Activated CD8-positive, alpha-beta T cell treated with anti-CD3 and anti-CD28 coated beads, Interleukin-2, amount 10 ng/mL, durations not matched to agents 7 days and 5 days (primary cell): ENCODE measurements at regions not wholly inside any gene's neighbourhood (a gene's known extent, or its start where the extent isn't known, plus 50 kb on each side); places are given as distances from the start of the nearest gene placed in this dataset.

Source experiments
- ATAC-seq: fragments of 150-1000 bp; cut with Tn5 transposase; one replicate; pipeline ENCODE4 v1.10.0; 2021; ENCODE audit warnings: moderate library complexity
- CTCF ChIA-PET: fragments of 350-600 bp; sonication (Branson Sonifier 250); formaldehyde crosslinking; loops from one replicate; lab custom pipeline; 2021; ENCODE audit warnings: antibody characterized with exemption; lab: Charles Lee
- POLR2A ChIA-PET: fragments of 350-600 bp; sonication (Branson Sonifier 250); formaldehyde crosslinking; loops from one replicate; lab custom pipeline; 2021; ENCODE audit warnings: antibody characterized with exemption; lab: Charles Lee
- DNase-seq: peaks from one replicate; pipeline ENCODE4 v3.0.0-alpha.2; 2020
- H3K27ac Mint-ChIP-seq: one replicate; pipeline ENCODE4 v1.8.0; 2021; ENCODE audit warnings: mild to moderate bottlenecking, mixed read lengths
- H3K27me3 Mint-ChIP-seq: one replicate; pipeline ENCODE4 v1.8.0; 2021; ENCODE audit warnings: low read depth, mixed read lengths
- H3K36me3 Mint-ChIP-seq: one replicate; pipeline ENCODE4 v1.8.0; 2021; ENCODE audit warnings: low read depth, mixed read lengths
- H3K4me1 Mint-ChIP-seq: one replicate; pipeline ENCODE4 v1.8.0; 2021; ENCODE audit warnings: low read depth, mixed read lengths
- H3K4me3 Mint-ChIP-seq: one replicate; pipeline ENCODE4 v1.8.0; 2021; ENCODE audit warnings: mild to moderate bottlenecking, mixed read lengths
- H3K9me3 Mint-ChIP-seq: one replicate; pipeline ENCODE4 v1.8.0; 2022; ENCODE audit warnings: mixed read lengths; ENCODE audit not compliant: insufficient read depth

DNA sequence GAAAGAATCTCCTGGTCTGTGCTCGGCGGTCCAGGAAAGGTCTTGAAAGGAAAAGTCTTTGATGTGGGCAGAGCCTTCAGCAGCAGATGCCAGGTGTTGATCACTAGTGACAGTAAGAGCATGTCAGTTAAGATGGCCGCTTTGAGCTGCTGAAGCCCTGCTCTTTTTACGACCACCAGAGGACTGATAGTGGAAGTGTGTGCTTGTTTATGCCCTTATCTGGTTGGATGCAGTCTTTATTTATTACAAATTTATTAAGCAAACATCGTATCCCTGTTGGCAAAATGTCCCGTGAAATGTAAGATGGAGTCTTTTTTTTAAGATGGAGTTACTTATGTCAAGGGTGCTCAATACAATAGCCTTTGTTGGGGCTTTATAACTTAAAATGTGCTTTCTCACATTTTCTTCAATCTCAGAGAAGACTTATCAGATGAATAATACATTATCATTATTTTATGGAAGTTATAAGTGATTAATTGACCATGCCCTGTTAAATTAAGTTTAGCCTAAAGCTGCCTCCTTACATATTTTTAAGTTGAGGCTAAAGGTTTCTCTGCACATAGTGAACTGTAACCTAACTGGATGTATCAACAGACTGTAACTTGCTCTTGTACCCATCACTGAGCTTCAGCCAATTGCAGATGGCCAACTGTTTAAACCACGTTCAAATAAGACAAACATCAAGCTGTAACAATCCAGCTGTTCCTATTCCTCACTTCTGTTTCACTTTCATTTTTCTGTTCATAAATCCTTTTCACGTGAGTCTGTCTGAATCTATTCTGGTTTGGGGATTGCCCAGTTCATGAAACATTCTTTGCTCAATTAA lies 97.4 kb upstream of the PIK3CG start:
- ATAC-seq (peak; percentile 59), DNase-seq (no peak)
- peak overlapping the region; percentile 73 for H3K27ac Mint-ChIP-seq
- H3K4me1 Mint-ChIP-seq, result peaks cover 16% of the 10 kb centered on the region
- H3K4me3 Mint-ChIP-seq, result peak overlapping the region; percentile 58
- POLR2A ChIA-PET, result interaction anchor here (0.8 kb wide), 1 partner anchor 110 kb away, joined by 3 read pairs; no protein-coding TSS in a partner anchor
- CTCF ChIA-PET, result interaction anchor here (0.9 to 2.0 kb wide), 7 partner anchors 11 to 112 kb away, joined by 3 to 5 read pairs (median 4); partner anchors contain the start of gene CCDC71L
- no peaks in the 10 kb centered on the region for H3K27me3 Mint-ChIP-seq
- no peaks in the 10 kb centered on the region for H3K36me3 Mint-ChIP-seq
- no peaks in the 10 kb centered on the region for H3K9me3 Mint-ChIP-seq

DNA sequence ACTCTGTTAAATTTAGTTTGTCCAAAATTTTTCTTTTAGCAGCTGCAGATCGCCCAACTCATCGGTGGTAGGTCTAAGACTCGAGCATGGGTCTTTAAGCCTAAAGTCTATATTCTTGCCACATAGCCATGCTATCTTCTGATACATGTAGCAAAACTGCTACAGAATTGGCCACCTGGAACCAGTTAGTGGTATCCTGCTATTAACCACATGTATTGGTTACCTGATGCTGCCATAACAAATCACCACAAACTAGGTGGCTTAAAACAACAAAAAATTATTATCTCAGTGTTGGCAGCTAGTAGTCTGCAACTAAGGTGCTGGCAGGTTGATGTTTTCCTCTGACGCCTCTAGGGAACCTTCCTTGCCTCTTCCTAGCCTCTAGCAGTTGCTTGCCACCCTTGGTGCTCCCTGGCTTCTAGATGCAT lies 96.7 kb upstream of the PIK3CG start:
- no peaks in the 10 kb centered on the region for H3K36me3 Mint-ChIP-seq
- POLR2A ChIA-PET, result interaction anchor here (0.8 kb wide), 1 partner anchor 111 kb away, joined by 3 read pairs; no protein-coding TSS in a partner anchor
- ATAC-seq (peak; percentile 52), DNase-seq (no peak)
- CTCF ChIA-PET, result interaction anchor here (0.9 to 2.0 kb wide), 6 partner anchors 11 to 113 kb away, joined by 3 to 5 read pairs (median 4); partner anchors contain the start of gene CCDC71L
- peak overlapping the region; percentile 58 for H3K4me3 Mint-ChIP-seq
- H3K27ac Mint-ChIP-seq, result peak overlapping the region; percentile 73
- H3K4me1 Mint-ChIP-seq, result peaks cover 16% of the 10 kb centered on the region
- H3K9me3 Mint-ChIP-seq, result no peaks in the 10 kb centered on the region
- H3K27me3 Mint-ChIP-seq, result no peaks in the 10 kb centered on the region

DNA sequence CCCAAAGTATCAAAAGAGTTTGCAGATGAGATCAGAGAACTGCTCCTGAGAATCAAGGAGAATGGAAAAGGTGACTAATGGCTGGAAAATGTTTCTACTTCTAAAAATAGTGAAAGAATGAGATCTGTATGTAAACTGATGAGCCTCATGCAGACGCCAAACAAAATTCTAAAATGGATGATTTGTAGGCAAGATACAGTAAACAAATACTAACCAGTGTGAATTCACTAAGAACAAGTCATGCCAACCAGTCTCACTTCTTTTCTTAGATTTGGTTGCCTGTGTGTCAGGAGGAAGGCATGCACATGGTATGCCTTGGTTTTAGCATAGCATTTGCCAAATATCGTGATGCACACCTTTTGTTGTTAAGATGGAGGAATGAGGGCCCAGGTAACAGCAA lies 94.9 kb upstream of the PIK3CG start:
- Mint-ChIP-seq H3K9me3 (no peaks in the 10 kb centered on the region), H3K4me1 (peaks cover 16% of the 10 kb centered on the region), H3K27me3 (no peaks in the 10 kb centered on the region), H3K4me3 (no peak overlapping the region), H3K36me3 (no peaks in the 10 kb centered on the region), H3K27ac (no peak overlapping the region)
- DNase-seq (no peak), ATAC-seq (no peak)
- POLR2A ChIA-PET, result no interaction called here
- CTCF ChIA-PET, result interaction anchor here (0.8 kb wide), 1 partner anchor 10 kb away, joined by 3 read pairs; no protein-coding TSS in a partner anchor

DNA sequence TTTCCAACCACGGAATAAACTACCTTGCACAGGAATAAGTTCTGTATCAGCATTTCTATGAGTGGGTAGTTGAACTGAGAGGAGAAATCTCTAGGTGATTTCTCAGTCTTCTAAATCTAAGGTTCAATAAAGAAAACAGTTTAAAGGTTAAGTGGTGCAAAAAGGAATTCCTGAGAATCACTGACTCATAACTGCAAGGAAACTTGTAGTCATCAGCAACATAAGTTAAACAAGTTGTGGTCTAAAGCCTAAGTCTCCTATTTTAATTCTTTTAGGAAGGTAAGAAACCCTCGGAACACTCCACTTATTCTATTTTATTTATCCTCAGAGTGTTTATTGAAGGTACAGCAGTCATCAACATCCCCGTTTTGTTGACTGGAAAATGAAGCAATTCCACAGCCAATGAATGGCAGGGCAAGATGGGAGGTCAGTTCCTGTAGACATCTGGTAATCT lies 92.4 kb upstream of the PIK3CG start:
- H3K9me3 Mint-ChIP-seq, result no peaks in the 10 kb centered on the region
- peaks cover 8% of the 10 kb centered on the region for H3K4me1 Mint-ChIP-seq
- H3K27ac Mint-ChIP-seq, result no peak overlapping the region
- ChIA-PET CTCF (no interaction called here), POLR2A (no interaction called here)
- H3K27me3 Mint-ChIP-seq, result no peaks in the 10 kb centered on the region
- DNase-seq (no peak), ATAC-seq (no peak)
- no peaks in the 10 kb centered on the region for H3K36me3 Mint-ChIP-seq
- H3K4me3 Mint-ChIP-seq, result no peak overlapping the region

DNA sequence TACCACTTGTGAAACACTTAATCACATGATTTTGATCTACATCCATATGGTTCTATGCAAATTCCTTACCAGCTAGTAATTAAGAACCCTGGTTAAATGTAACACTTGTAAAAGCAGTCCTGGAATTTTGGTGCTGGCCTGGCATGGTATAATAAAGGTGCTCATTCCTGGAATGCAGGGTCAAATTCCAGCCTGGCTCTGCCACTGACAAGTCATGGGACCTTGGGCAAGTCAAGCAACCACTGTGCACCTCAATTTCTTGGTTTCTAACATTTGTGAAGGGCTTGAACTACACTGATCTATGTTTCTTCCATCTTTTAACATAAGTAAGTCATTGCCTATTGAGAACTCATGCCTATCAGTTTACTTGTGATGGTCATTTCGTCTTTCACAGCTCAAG lies 91.9 kb upstream of the PIK3CG start:
- H3K4me3 Mint-ChIP-seq, result no peak overlapping the region
- ChIA-PET CTCF (no interaction called here), POLR2A (no interaction called here)
- H3K36me3 Mint-ChIP-seq, result no peaks in the 10 kb centered on the region
- DNase-seq (no peak), ATAC-seq (no peak)
- H3K9me3 Mint-ChIP-seq, result no peaks in the 10 kb centered on the region
- H3K4me1 Mint-ChIP-seq, result peaks cover 3% of the 10 kb centered on the region
- H3K27ac Mint-ChIP-seq, result no peak overlapping the region
- no peaks in the 10 kb centered on the region for H3K27me3 Mint-ChIP-seq

DNA sequence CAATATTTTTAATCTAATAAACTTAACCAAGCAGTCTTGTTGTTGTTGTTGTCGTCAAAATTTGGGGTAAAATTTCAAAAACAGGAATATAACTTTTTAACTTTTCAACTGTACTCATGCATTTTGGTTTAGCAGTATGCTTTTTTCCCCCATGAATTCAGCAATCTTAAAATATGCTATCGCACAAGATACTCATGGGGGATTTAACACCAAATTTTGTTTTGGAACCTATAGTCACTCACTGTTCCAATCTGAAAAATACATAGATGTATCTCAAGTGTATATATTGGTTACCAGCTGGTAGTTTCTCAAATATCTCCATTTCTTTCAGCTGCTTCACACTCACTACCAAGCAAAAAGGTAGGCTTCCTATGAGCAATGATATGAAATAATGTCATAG lies 91.4 kb upstream of the PIK3CG start:
- no peak for ATAC-seq
- no peak overlapping the region for H3K27ac Mint-ChIP-seq
- no peak for DNase-seq
- H3K27me3 Mint-ChIP-seq, result no peaks in the 10 kb centered on the region
- H3K4me3 Mint-ChIP-seq, result no peak overlapping the region
- ChIA-PET POLR2A (no interaction called here), CTCF (no interaction called here)
- no peaks in the 10 kb centered on the region for H3K36me3 Mint-ChIP-seq
- H3K4me1 Mint-ChIP-seq, result no peaks in the 10 kb centered on the region
- no peaks in the 10 kb centered on the region for H3K9me3 Mint-ChIP-seq

DNA sequence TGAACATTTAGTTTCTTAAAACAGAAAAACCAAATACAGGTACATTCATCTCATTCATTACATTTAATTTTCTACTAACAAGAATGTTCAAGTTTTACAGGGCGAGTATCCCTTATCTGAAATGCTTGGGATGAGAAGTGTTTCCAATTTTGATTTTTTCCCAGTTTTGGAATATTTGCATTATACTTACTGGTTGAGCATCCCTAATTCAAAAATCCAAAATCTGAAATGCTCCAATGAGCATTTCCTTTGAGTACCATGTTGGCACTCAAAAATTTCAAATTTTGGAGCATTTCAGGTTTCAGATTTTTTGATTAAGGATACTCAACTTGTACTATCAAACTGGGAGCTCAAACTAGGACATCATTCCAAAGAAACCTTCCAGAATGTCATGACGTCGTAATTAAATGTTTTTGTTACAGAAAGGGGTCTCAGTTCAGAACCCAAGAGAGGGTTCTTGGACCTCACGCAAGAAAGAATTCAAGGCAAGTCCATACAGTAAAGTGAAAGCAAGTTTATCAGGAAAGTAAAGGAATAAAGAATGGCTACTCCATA lies 90.8 kb upstream of the PIK3CG start:
- ChIA-PET CTCF (interaction anchor here (1.2 kb wide), 1 partner anchor 19 kb away, joined by 3 read pairs; no protein-coding TSS in a partner anchor), POLR2A (no interaction called here)
- DNase-seq (no peak), ATAC-seq (no peak)
- Mint-ChIP-seq H3K27ac (no peak overlapping the region), H3K4me1 (no peaks in the 10 kb centered on the region), H3K9me3 (no peaks in the 10 kb centered on the region), H3K4me3 (no peak overlapping the region), H3K36me3 (no peaks in the 10 kb centered on the region), H3K27me3 (no peaks in the 10 kb centered on the region)

DNA sequence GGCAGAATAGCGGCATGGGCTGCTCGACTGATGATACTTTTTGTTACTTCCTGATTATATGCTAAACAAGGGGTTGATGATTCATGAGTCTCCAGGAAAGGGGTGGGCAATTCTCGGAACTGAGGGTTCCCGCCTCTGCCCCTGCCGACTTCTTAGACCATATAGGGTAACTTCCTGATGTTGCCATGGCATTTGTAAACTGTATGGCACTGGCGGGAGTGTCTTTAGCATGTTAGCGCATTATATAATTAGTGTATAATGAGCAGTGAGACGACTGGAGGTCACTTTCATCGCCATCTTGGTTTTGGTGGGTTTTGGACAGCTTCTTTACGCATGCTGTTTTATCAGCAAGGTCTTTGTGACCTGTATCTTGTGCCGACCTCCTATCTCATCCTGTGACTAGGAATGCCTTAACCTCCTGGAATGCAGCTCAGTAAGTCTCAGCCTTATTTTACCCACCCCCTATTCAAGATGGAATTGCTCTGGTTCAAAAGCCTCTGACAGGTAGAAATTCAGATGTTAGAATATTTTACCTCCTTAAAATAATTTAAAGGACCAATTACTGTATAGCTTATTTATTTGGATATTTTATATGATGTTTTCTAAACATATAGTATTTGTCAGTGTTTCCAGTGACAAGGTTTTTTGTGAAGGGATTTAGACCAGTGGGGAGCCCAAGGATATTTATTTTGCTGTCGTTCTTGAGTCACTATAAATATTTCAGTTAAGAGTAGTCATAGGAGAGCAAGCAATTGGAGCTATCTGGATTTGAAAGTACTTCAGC lies 90.1 kb upstream of the PIK3CG start:
- POLR2A ChIA-PET, result no interaction called here
- H3K36me3 Mint-ChIP-seq, result no peaks in the 10 kb centered on the region
- CTCF ChIA-PET, result interaction anchor here (1.2 kb wide), 1 partner anchor 18 kb away, joined by 3 read pairs; no protein-coding TSS in a partner anchor
- H3K9me3 Mint-ChIP-seq, result no peaks in the 10 kb centered on the region
- H3K4me3 Mint-ChIP-seq, result no peak overlapping the region
- DNase-seq (peak; percentile 35), ATAC-seq (no peak)
- H3K27me3 Mint-ChIP-seq, result no peaks in the 10 kb centered on the region
- H3K4me1 Mint-ChIP-seq, result no peaks in the 10 kb centered on the region
- H3K27ac Mint-ChIP-seq, result no peak overlapping the region

DNA sequence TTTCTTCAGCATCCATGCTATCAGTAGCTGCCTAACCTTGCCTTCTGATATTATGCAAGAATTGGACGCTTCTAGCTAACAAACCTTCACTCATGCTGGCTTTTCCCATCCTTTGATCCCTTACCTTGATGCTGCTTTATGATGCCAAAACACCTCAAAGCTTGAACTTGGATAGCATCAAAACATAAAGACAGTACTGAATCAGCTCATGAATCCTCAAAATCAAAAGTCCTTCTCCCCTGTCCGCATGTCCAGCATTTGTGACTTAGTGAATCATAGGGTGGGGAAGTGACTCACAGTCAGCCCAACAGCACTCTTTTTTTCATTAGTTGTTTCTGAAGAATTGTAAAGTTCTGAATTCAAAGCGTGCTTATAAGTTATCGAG lies 89.5 kb upstream of the PIK3CG start:
- CTCF ChIA-PET, result interaction anchor here (1.2 kb wide), 1 partner anchor 17 kb away, joined by 3 read pairs; no protein-coding TSS in a partner anchor
- DNase-seq (no peak), ATAC-seq (no peak)
- Mint-ChIP-seq H3K27ac (no peak overlapping the region), H3K27me3 (no peaks in the 10 kb centered on the region), H3K4me3 (no peak overlapping the region), H3K4me1 (no peaks in the 10 kb centered on the region), H3K9me3 (no peaks in the 10 kb centered on the region), H3K36me3 (no peaks in the 10 kb centered on the region)
- POLR2A ChIA-PET, result no interaction called here

DNA sequence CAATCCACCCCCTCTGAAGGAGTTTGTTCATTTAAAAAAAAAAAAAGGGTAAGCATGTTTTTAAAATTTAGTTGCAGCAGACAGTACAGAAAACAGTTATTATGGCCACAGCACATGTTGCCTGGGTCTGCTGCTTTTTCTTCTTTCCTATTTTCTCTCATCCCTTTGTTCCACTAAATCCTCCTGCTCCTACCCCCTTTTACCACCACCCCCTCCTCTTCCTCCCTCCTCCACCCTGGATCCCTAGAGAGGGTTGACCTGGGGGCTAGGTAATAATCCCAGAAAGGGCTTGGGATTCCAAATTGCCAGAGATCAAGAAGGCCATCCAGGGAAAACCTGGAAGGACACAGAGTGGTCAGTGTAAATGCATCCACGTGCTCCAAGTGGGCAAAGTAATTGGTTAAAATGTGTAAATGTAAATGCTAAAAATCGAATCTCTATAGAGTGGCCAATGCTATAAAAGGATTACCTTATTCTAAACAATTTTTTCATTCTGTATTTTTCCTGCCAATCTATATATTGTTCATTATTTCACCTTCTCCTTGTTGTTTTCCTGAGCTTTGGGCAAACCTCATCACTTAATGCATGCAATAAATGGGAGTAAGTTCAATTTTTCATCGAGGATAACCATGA lies 89.0 kb upstream of the PIK3CG start:
- H3K4me3 Mint-ChIP-seq, result no peak overlapping the region
- CTCF ChIA-PET, result no interaction called here
- H3K4me1 Mint-ChIP-seq, result no peaks in the 10 kb centered on the region
- POLR2A ChIA-PET, result no interaction called here
- no peak for ATAC-seq
- no peaks in the 10 kb centered on the region for H3K9me3 Mint-ChIP-seq
- H3K36me3 Mint-ChIP-seq, result no peaks in the 10 kb centered on the region
- H3K27ac Mint-ChIP-seq, result no peak overlapping the region
- DNase-seq, result no peak
- no peaks in the 10 kb centered on the region for H3K27me3 Mint-ChIP-seq

DNA sequence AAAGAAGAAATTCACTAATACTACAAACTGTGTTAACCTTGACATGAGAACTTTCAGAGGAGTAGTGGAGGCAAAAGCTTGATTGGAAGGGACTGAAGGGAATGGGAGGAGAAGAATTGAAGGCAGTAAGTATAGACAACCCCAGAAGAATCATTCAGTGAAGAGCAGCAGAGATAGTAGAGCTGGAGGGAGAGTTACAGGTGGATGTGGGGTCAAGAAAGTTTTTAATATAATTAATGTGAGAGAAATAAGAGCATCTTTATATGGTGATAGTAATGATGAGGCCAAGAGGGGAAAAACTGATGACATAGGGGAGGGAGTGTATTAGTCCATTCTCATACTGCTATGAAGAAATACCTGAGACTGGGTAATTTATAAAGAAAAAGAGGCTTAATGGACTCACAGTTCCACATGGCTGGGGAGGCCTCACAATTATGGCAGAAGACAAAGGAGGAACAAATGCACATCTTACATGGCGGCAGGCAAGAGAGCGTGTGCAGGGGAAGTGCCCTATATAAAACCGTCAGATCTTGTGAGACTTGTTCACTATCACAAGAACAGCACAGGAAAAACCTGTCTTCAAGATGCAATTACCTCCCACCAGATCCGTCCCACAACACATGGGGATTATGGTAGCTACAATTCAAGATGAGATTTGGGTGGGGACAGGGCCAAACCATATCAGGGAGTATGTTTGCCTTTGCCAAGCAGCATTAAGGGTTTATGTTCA lies 88.3 kb upstream of the PIK3CG start:
- Mint-ChIP-seq H3K9me3 (no peaks in the 10 kb centered on the region), H3K36me3 (no peaks in the 10 kb centered on the region), H3K27ac (no peak overlapping the region), H3K4me3 (no peak overlapping the region), H3K27me3 (no peaks in the 10 kb centered on the region), H3K4me1 (no peaks in the 10 kb centered on the region)
- DNase-seq (no peak), ATAC-seq (no peak)
- CTCF ChIA-PET, result no interaction called here
- POLR2A ChIA-PET, result no interaction called here
